HT1080 (cell line): ENCODE measurements at regions not wholly inside any gene's neighbourhood (a gene's known extent, or its start where the extent isn't known, plus 50 kb on each side); places are given as distances from the start of the nearest gene placed in this dataset.

Experiments used
- DNase-seq: peaks from one replicate; pipeline ENCODE4 v3.0.0-alpha.2; 2015; ENCODE audit warnings: low read depth

DNA sequence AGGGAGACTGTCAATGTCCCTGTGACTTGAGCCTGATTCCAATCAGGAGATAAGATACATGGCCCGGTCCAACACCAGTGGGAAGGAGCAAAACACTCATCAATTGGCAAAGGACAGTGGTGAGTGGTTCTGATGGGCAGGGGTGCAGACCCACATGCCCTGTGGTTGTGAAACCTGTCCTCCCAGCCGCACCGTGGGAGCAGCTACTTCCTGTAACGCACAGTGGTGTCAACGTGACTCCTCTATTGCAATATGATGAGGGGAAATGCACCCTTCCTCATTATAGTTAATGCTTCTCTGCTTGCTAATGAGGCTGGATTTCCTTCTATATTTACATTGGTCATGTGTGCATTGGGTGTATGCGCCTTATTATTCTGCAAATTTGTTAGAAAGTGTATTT, 223.0 kb downstream of the IRX1 start:
- no peak for DNase-seq

DNA sequence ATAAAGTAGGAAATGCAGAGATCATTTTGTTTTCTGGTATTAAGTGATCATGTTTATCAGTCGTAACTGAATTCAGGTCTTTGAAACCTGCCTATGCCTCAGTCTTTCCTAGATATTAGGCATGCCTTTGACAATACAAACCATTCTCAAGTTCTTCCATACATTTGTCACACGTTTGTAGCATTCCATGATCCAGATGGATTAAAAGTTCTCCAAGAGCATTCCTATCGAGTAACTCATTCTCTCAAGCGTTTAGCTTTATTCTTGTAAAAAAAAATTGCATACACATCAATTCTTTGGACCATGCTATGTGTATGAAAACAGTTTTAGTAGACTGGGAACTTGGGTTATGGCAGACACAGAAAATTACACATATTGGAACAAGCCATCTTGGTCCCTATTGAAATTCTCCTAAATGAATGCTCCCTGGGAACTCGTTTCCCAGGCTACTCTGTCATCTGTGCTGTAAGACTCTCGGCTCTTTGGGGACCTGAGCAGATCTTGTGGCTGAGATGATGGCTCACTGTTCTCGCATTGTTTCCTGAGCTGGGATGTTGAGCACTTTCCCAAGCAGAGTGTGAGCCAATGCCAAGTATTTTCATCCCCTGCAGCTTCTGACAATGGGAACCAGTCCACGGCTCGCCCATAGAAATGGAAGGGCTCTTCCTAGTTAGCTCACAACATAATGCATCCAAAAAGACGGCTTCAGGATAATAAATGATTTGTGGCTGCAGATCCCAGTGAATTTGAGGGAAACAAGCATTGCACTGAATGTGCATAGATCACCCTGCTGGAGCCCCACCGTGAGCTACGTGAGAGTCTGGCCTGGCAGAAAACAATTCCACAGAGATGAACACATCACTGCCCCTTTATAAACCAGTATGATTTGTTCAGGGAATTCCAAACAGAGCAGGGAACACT, 230.2 kb downstream of the IRX1 start:
- DNase-seq: no peak

DNA sequence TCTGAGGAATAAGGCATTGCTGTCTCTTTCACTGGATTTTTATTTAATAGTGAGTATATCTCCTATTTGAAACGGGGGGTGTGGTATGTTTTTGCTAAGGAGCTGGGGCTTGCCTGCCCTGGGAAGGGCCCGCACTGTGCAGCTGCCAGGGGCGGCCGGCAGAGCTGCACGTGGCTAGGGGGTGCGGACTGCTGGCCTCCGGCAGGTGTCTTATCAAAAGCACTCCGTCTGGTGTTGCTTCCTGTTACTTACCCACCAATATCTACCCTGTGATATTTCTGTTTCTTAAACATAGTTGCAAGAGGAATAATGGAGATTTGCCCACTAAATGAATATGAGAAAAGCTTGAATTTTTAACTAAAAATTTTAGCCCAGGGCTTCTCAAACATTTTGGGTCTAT, 232.0 kb downstream of the IRX1 start:
- DNase-seq: no peak

DNA sequence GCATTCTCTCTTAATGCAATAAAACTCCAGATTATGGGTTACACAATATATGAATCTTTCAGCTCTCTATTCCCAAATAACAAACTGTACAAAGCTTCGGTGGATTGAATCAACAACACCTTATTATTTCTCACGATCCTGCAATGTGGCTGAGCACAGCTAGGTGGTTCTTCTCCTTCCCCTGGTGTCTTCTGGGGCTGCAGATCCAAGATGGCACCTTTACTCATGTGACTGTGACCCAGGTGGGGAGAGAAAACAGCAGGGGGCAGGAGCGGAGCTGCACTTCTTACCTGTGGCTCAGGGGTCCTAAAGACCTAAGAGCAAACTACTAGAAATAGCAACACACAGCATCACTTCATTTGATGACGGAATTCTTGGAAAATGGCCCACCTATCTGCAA, 233.1 kb downstream of the IRX1 start:
- DNase-seq: no peak

DNA sequence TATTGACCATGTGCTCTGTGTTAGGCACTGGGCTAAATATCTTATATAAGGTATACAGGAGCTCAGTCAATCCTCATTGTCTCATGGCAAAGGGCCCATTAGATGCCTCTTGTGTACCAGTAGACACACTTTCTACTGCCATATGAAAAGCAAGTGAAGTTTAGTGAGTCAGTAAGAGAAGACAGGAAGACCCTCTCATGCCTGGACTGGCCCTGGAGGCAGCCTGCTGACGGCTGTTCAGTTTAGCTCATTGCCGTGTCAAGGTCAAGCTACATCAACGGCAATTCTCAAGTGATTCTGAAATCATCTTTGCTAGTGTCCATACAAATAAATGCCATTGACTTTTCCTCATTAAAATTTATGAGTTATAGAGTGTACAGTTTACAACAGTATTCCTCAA, 237.9 kb downstream of the IRX1 start:
- DNase-seq: no peak

DNA sequence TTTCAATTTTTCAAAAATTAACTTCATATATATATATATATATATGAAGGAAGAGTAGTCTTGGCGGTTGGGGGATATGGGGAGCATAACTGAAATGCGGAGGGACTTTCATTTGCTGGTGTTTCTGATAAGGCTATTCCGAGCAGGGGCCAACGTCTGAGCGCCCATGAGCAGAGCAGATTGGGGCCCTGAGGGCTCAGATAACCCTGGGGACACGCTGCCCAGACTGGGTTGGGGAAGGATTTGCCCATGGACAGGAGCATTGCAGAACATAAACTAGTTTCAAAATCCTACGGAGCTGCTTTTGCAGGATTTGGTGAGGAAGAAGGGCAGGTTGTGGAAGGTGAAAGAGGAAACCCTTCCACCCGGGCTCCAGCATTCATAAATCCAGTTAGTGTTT, 240.2 kb downstream of the IRX1 start:
- DNase-seq: no peak

DNA sequence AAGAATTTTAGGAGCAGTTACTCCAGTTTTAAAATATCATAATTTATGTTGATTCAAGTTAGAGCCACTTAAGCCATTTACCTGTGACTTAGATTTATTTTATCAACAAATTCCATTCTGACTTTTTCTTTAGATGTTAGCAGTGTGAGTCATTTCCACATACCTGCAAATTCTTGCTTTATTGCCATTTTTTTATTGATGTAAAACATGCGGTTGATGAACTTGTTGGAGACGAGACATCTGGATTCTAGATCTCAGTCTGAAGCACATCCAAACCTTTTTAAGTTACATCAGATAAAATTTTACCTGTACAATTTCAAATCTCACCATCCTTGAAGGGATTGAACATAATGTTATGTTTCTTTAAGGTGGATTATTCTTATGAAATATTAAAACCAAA, 240.9 kb downstream of the IRX1 start:
- no peak for DNase-seq

DNA sequence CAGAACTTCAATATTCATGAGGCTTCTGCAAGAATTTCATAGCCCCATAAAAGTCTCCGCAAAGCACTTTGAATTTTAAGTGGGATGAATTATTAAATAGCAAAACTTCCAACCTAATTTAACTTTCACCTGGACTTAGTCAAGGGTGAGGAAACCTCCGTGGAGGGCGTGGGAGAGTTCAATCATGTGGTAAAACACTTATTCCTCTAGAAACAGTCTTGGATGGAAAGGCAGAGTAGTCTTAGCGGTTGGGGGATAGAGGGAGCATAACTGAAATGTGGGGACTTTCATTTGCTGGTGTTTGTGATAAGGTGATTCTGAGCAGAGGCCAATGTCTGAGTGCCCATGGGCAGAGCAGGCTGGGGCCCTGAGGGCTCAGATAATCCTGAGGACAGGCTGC, 241.9 kb downstream of the IRX1 start:
- no peak for DNase-seq

DNA sequence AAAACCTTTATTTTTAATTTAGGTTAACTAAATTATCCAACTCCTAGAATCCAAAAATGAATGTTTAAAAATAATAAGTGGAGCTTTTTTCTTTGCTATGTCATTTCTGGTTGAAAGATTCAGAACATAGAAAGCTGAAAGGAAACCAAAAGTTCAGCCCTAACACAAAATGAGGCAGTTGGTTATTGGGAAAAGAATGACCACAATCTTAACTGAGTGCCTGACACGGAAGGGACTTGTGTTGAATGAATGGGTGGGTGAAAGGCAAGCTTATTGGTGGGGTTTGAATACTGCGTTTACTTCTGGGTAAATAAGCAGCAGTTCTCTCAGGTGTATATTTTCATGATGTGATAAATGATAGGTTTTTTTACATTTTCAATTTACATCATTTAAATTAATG, 243.5 kb downstream of the IRX1 start:
- no peak for DNase-seq

DNA sequence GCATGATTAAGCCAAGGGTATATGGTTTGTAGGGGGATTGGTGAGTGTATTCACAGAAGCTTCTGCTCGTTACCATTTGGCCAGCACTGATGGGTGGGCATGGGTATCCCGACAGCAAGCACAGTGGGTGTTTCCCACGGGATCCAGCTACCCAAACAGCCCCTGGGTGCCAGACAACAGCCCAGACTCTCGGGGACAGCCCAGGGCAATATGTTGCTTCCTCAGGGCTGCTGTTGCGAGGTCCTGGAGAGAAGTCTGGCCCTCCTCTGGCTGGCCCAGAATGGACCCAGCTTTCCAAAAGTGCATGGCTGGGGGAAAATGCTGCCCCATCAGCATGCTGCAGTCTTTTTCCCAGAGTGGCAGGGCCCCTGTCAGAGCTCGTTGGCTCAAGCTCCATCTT, 247.0 kb downstream of the IRX1 start:
- no peak for DNase-seq

DNA sequence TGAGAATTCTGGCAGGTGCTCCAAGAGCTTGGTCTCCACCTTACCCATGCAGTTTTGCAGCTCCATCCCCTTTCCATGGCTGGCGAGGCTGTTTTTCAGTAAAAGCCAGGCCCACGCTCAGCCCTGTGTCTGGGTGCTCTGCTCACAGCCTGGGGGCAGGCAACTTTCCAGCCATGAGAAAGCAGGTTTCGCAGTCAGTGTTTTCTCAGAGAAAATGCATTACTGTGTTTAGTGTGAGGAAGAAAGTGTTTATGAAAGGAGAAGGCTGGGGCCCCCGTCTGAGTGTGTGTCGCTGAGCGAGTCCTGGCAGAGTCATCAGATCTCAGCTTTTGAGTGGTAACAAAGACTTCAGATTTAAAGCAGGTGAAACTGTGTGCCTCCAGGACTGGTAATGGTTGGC, 248.1 kb downstream of the IRX1 start:
- DNase-seq: no peak

DNA sequence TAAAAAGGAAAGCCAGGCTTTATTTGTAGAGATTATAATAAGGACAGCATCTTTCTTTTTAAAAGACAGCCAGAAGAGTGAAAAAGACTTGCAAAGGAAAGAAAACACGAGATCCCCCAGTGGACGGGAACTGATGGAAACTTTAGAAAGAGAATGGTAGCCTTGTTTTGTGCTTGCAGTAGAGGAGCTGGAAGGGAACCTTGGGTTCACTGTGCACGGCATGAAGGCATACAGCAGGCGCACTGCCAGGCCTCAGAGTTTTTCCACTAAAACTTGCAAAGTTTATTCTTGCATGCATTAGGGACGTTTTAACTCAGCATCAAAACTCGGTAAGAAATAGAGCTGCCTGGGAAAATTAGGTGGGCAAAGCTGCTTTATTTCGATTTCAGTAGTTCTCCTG, 248.6 kb downstream of the IRX1 start:
- no peak for DNase-seq

DNA sequence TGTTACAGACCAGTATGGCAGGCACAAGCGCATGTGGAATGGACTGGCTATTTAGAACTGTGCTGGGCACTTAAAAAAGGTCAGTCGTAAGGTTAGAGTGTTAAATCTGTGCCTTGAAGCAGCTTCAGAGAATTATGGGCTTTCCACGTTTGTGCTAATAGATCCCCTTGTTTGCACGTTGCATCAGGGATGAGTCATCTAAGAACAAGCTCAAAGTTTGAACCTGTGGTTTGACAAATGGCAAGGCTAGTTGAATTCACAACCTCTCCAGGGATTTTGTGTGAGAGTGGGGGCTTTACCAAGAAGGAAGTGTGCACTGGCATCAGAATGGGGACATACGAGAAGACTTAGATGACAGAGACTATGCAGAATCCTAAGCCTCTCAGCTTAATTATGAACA, 249.6 kb downstream of the IRX1 start:
- DNase-seq: peak; percentile 14

DNA sequence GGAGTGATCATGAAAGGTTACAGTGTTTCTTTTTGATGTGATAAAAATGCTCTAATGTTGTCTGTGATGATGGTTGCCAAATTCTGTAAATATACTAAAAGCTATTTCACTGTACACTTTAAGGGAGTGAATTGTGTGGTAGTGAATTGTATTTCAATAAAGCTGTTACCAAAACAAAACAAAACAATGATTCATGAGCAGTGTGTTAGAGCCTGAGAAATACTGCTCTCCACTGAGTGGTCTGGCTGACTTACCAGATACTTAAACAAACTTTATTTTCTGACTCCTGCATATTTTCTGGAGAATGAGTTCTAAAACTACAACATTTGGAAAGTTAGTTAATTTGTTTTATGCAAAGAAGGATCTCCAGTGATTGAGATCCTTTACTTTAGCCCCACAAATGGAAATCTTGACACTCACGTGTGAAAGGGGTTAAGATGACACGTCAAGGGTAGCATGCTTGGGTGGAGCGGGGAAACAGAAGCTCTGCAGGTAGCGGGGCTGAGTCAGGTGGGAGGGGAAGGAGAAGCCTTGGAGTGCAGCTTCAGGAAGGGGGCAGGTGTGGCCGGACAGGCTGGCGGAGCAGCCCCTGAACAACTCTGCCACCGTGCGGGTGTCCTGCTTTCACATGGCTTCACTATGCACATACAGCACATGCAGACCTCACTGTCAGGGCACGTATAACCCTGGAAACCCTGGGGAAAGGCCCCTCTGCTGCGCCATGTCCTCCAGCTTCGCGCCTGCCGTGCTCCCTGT, 256.7 kb downstream of the IRX1 start:
- DNase-seq: no peak

DNA sequence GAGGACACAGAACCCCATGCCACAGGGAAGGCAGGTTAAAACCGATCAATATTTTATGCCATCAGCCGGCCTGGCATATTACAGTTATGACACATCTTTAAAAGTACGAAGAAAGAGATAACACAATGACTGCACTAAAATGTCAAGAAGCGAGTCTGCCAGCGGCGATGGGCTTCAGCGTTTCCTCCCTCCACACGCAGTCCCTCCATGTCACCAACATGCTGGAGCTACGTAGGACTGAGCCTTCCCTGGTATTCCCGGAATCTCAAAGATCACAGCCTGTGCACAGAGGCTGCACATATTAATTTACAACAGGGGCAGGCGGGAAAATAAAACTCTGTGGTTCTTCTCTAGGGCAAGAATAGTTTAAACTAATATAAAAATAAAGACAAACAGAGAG, 257.7 kb downstream of the IRX1 start:
- no peak for DNase-seq

DNA sequence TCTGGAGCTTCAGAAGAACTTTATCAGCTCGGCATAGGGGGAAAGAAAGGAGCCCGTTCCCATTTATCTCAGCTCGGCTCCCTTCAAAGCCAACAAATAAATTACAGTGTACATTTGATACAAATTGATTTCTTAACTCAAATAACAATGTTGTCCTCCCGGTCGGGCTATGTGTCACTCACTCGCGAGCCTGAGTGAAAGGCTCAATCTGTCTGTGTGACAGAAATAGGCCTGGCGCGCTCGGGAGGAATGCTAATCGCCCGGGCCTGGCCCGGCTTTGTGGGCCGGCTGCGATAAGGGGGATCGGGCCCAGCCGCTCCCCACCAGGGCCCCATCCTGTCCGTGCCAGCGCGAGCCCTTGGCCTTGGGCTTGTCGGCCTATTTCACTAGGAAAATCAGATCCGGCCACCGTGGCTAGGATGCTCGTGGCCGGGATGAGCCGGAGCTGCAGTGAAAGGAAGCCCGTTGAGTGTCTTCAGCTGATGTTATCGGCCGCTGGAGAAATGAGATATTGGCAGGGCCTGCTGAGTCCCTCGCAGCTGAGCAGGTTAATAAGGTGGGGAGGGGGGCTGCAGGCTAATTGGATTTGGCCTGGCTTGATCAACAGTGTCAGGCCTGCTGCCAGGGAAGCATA, 258.7 kb downstream of the IRX1 start:
- no peak for DNase-seq

DNA sequence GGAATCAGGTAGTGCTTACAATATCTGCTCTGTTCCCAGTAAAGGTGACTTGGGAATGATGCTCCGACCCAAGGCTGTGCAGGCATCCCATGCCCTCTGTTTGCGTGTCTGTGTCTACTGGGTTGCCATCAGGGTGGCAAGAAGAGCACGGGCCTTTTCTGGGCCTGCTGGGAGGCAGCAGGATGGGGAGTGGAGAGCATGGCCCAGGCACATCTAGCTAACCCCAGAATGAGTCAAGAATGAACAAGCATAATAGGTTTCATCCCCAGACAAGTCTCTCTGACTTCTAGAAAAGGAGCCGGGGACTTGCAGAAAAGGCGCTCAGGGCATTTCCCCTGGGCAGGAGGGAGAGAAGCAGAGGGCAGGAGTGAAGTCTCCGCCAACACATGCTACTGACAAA, 260.4 kb downstream of the IRX1 start:
- no peak for DNase-seq

DNA sequence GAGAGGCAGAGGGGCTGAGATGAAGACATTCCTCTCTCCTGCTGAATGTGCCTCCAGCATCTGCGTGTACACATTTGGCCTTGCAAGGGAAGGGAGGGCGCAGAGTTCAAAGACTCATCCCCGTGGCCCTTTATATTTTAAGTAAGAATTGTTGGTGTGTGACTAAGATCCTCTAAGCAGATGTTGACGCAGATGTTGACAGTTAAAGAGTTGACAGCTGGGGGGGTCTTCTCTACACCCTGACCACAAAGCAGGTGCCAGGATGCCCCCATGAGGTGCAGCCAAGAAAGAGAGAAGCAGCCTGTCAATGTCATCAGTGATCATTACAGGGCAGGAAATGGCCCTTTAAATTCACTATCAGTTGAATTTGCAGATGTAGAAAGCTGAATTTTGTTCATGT, 262.9 kb downstream of the IRX1 start:
- no peak for DNase-seq

DNA sequence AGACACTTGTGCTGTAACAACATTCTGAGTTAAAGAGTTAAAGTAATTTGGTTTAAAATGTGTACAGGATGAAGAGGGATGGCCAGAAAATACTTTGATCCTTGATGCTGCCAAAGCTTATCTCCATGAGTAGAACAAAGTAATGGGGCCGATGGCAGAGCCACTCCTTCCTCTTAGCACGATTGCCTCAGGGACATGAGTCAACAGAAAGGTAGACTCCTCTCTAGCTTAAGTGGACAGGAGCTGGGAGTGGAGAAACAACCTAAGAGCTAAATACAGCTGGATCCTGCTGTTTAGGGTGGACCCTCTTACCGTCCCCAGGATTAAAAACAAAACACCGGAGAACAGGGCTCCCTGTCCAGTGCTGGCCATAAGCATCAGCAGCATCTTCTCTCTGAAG, 267.3 kb downstream of the IRX1 start:
- DNase-seq: no peak

DNA sequence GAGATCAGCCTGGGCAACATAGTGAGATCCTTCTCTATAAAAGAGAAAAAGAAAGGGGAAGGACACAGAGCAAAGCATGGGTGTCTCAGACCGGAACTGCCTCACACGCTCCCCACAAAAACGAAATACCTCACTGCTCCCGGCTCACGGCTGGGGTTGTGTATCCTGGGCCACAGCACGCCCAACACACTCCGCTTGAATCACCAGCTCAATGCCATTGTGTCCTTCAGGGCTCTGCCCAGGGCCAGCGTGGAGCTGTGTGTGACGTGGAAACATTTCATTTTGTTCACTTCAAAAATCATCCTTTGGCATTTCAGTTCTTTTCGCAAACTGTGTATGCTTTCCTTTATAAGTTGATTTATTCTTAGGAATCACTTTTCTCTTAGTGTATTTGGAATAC, 279.5 kb downstream of the IRX1 start:
- no peak for DNase-seq

DNA sequence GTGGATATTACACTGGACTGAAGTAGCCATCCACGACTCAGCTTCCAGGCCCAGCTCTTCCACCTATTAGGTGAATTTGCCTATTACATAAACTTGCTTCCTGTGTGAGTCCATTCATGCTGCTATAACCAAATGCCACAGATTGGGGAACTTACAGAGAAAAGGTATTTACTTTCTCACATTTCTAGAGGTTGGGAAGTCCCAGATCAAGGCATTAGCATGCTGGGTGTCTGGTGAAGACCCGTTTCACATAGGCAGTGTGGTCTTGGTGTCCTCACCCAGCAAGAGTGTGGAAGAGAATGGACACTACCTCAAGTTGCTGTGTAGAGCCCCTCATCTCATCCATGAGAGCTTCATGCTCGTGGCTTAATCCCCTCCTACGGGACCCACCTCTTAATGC, 282.6 kb downstream of the IRX1 start:
- DNase-seq: no peak

DNA sequence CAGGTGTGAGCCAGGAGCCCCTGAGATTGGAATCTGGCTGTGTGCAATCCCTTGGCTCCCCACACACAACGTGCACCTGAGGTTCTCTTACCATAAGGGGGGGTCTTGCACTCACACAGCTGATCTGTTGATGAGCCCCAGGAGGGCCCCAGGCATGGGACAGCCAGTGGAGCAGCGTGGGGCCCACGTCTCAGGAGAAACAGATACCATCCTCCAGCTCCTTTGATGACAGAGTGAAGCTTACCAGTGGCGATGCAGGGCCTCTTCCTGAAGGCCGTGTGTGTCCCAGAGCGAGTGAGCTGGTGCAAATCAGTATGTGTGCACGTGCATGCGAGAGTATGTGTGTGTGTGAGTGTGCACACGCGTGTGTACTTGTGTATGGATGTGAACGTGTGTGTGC, 287.4 kb downstream of the IRX1 start:
- no peak for DNase-seq
